H9 (cell line): ENCODE measurements at regions not wholly inside any gene's neighbourhood (a gene's known extent, or its start where the extent isn't known, plus 50 kb on each side); places are given as distances from the start of the nearest gene placed in this dataset.

Source experiments
- DNase-seq: peaks from one replicate; pipeline ENCODE4 v3.0.0-alpha.2; 2017
- H2AFZ ChIP-seq: one replicate; pipeline ENCODE4 v1.6.1; 2013; ENCODE audit warnings: mild to moderate bottlenecking, low read length, control low read depth, moderate library complexity
- H2AK5ac ChIP-seq: 2 replicates; pipeline ENCODE4 v1.6.1; 2013; ENCODE audit warnings: low read length, control low read depth, mixed read lengths; ENCODE audit not compliant: insufficient read length
- H2BK120ac ChIP-seq: one replicate; pipeline ENCODE4 v1.6.1; 2013; ENCODE audit warnings: low read depth, mild to moderate bottlenecking, low read length, control low read depth, inconsistent platforms; ENCODE audit not compliant: poor library complexity, severe bottlenecking
- H2BK12ac ChIP-seq: 2 replicates; pipeline ENCODE4 v1.6.1; 2013; ENCODE audit warnings: low read length, control low read depth, mixed read lengths, low read depth; ENCODE audit not compliant: insufficient read length
- H2BK15ac ChIP-seq: 2 replicates; pipeline ENCODE4 v1.6.1; 2013; ENCODE audit warnings: low read depth, low read length, control low read depth
- H2BK20ac ChIP-seq: one replicate; pipeline ENCODE4 v1.6.1; 2013; ENCODE audit warnings: low read depth, mild to moderate bottlenecking, low read length, control low read depth, inconsistent platforms; ENCODE audit not compliant: poor library complexity, severe bottlenecking
- H2BK5ac ChIP-seq: 2 replicates; pipeline ENCODE4 v1.6.1; 2013; ENCODE audit warnings: low read length, control low read depth, mixed read lengths; ENCODE audit not compliant: insufficient read length
- H3K14ac ChIP-seq: 2 replicates; pipeline ENCODE4 v1.6.1; 2013; ENCODE audit warnings: low read length, control low read depth; ENCODE audit not compliant: insufficient read depth
- H3K18ac ChIP-seq: 2 replicates; pipeline ENCODE4 v1.6.1; 2013; ENCODE audit warnings: low read depth, mild to moderate bottlenecking, mixed read lengths, low read length, control low read depth; ENCODE audit not compliant: insufficient read length
- H3K23ac ChIP-seq: 2 replicates; pipeline ENCODE4 v1.6.1; 2013; ENCODE audit warnings: low read length, control low read depth, mixed read lengths, low read depth; ENCODE audit not compliant: insufficient read length
- H3K23me2 ChIP-seq: 2 replicates; pipeline ENCODE4 v1.6.1; 2013; ENCODE audit warnings: low read depth, mild to moderate bottlenecking, mixed read lengths, low read length, control low read depth; ENCODE audit not compliant: insufficient read length, poor library complexity, severe bottlenecking
- H3K27ac ChIP-seq: 2 replicates; pipeline ENCODE4 v1.5.1; 2013; ENCODE audit warnings: low read length, control low read depth, mixed read lengths, low read depth; ENCODE audit not compliant: insufficient read length
- H3K27me3 ChIP-seq: 2 replicates; pipeline ENCODE4 v1.6.1; 2013; ENCODE audit warnings: low read length, control low read depth, inconsistent platforms; ENCODE audit not compliant: insufficient read depth
- H3K4ac ChIP-seq: 2 replicates; pipeline ENCODE4 v1.6.1; 2013; ENCODE audit warnings: low read depth, mild to moderate bottlenecking, control low read depth, inconsistent platforms, low read length, moderate library complexity
- H3K4me1 ChIP-seq: 2 replicates; pipeline ENCODE4 v1.6.1; 2013; ENCODE audit warnings: low read length, control low read depth, inconsistent platforms; ENCODE audit not compliant: insufficient read depth
- H3K4me2 ChIP-seq: 2 replicates; pipeline ENCODE4 v1.6.1; 2013; ENCODE audit warnings: low read length, control low read depth, mixed read lengths; ENCODE audit not compliant: insufficient read length, insufficient read depth
- H3K56ac ChIP-seq: 2 replicates; pipeline ENCODE4 v1.6.1; 2013; ENCODE audit warnings: low read depth, mild to moderate bottlenecking, mixed read lengths, low read length, control low read depth; ENCODE audit not compliant: insufficient read length
- H3K79me1 ChIP-seq: 2 replicates; pipeline ENCODE4 v1.6.1; 2013; ENCODE audit warnings: low read depth, mild to moderate bottlenecking, moderate library complexity, low read length, control low read depth, inconsistent platforms; ENCODE audit not compliant: insufficient read depth, poor library complexity, severe bottlenecking
- H3K79me2 ChIP-seq: 2 replicates; pipeline ENCODE4 v1.6.1; 2013; ENCODE audit warnings: low read length, control low read depth, inconsistent platforms; ENCODE audit not compliant: insufficient read depth
- H3K9ac ChIP-seq: 2 replicates; pipeline ENCODE4 v1.6.1; 2013; ENCODE audit warnings: low read length, control low read depth, mixed read lengths; ENCODE audit not compliant: insufficient read length; ENCODE audit errors: extremely low read depth
- H3K9me3 ChIP-seq: one replicate; pipeline ENCODE4 v1.6.1; 2013; ENCODE audit warnings: low read depth, low read length, inconsistent platforms; ENCODE audit not compliant: control insufficient read depth
- H3T11ph ChIP-seq: one replicate; pipeline ENCODE4 v1.6.1; 2013; ENCODE audit warnings: mild to moderate bottlenecking, low read length, control low read depth, inconsistent platforms
- H4K20me1 ChIP-seq: one replicate; pipeline ENCODE4 v1.6.1; 2013; ENCODE audit not compliant: control insufficient read depth, insufficient read length, insufficient read depth
- H4K5ac ChIP-seq: 2 replicates; pipeline ENCODE4 v1.6.1; 2013; ENCODE audit warnings: low read depth, mild to moderate bottlenecking, mixed read lengths, low read length, control low read depth; ENCODE audit not compliant: insufficient read length
- H4K8ac ChIP-seq: replicated peaks from 2 replicates; pipeline ENCODE4 v1.6.1; 2013; ENCODE audit warnings: low read length, control low read depth, mixed read lengths, low read depth; ENCODE audit not compliant: insufficient read length
- H4K91ac ChIP-seq: 2 replicates; pipeline ENCODE4 v1.6.1; 2013; ENCODE audit warnings: low read depth, mild to moderate bottlenecking, moderate library complexity, mixed read lengths, low read length, control low read depth; ENCODE audit not compliant: insufficient read length
- H3K27ac Mint-ChIP-seq, 3 experiments: 2 replicates in 2 of 3; 3 replicates in 1 of 3; pipeline ENCODE4 v1.8.0; 2020 to 2021; ENCODE audit warnings: mixed read lengths in 3 of 3, mild to moderate bottlenecking in 1 of 3, moderate library complexity in 1 of 3
- H3K27me3 Mint-ChIP-seq: 2 replicates; pipeline ENCODE4 v1.8.0; 2021; ENCODE audit warnings: low read depth, mild to moderate bottlenecking, moderate library complexity, mixed read lengths
- H3K36me3 Mint-ChIP-seq, 3 experiments: 2 replicates in 2 of 3; 3 replicates in 1 of 3; pipeline ENCODE4 v1.8.0; 2020 to 2021; ENCODE audit warnings: low read depth in 3 of 3, mixed read lengths in 3 of 3; ENCODE audit not compliant: insufficient read depth in 1 of 3
- H3K4me1 Mint-ChIP-seq, 2 experiments: 2 replicates each; pipeline ENCODE4 v1.8.0; 2020; ENCODE audit warnings: mixed read lengths in 2 of 2
- H3K4me3 Mint-ChIP-seq, 2 experiments: 2 replicates in 1 of 2; 3 replicates in 1 of 2; pipeline ENCODE4 v1.8.0; 2020 to 2021; ENCODE audit warnings: mild to moderate bottlenecking in 2 of 2, mixed read lengths in 2 of 2, moderate library complexity in 1 of 2
- H3K9me3 Mint-ChIP-seq, 2 experiments: 2 replicates in 1 of 2; 3 replicates in 1 of 2; pipeline ENCODE4 v1.8.0; 2020; ENCODE audit warnings: mild to moderate bottlenecking in 2 of 2, mixed read lengths in 2 of 2, moderate library complexity in 1 of 2
- CTCF ChIP-seq: fragments of 200-600 bp; sonication (generic); conservative IDR thresholded peaks from 3 replicates; pipeline ENCODE4 v1.8.0; 2021; ENCODE audit warnings: antibody characterized with exemption, mild to moderate bottlenecking
- WGBS: extraction: QIAGEN DNeasy Blood & Tissue Kit; methylation state at CpG from one replicate; pipeline ENCODE4 v1.1.7; 2013; ENCODE audit warnings: missing lambda C conversion rate, low lambda C conversion rate, mixed read lengths; ENCODE audit not compliant: insufficient read length; ENCODE audit errors: extremely low coverage; 5-methylcytosine and 5-hydroxymethylcytosine counted together

GRCh38 chr1:157234705-157235273, 96.6 kb upstream of the ETV3 start:
- Histone ChIP-seq H3K23ac (no peak overlapping the region), H3K23me2 (no peaks in the 10 kb centered on the region), H2BK15ac (no peak overlapping the region), H2BK12ac (no peak overlapping the region), H3K56ac (no peak overlapping the region), H3K9me3 (no peaks in the 10 kb centered on the region), H3K14ac (no peak overlapping the region), H3K4me2 (no peak overlapping the region), H4K91ac (no peak overlapping the region), H3K79me2 (no peaks in the 10 kb centered on the region), H3K9ac (no peak overlapping the region), H2BK120ac (no peak overlapping the region), H3T11ph (no peak overlapping the region), H2AFZ (no peak overlapping the region), H3K18ac (no peak overlapping the region), H4K20me1 (no peaks in the 10 kb centered on the region), H2AK5ac (no peak overlapping the region), H4K8ac (no peak overlapping the region), H4K5ac (no peak overlapping the region), H3K4ac (no peak overlapping the region), H2BK5ac (no peak overlapping the region), H3K79me1 (no peaks in the 10 kb centered on the region), H2BK20ac (no peak overlapping the region), H3K27me3 (no peaks in the 10 kb centered on the region), H3K27ac (no peak overlapping the region), H3K4me1 (peaks cover 9% of the 10 kb centered on the region)
- Mint-ChIP-seq H3K9me3 (no peaks in the 10 kb centered on the region), H3K36me3 (no peaks in the 10 kb centered on the region), H3K27ac (no peak overlapping the region), H3K4me3 (no peak overlapping the region), H3K4me1 (peaks cover 54 to 57% of the 10 kb centered on the region in 2 experiments), H3K27me3 (no peaks in the 10 kb centered on the region)
- no CpG with 5 or more reads among the region's 3 CpGs for WGBS
- no peak for DNase-seq
- TF ChIP-seq CTCF, result no peak
